HEK293 (cell line): ENCODE measurements at regions not wholly inside any gene's neighbourhood (a gene's known extent, or its start where the extent isn't known, plus 50 kb on each side); places are given as distances from the start of the nearest gene placed in this dataset.

Experiments
- CTCF ChIA-PET: fragments of 350-600 bp; formaldehyde crosslinking; extraction: SDS; loops from one replicate; lab custom pipeline; 2021; ENCODE audit warnings: antibody characterized with exemption; lab: Yijun Ruan, JAX
- POLR2A ChIA-PET: fragments of 300-600 bp; formaldehyde crosslinking; extraction: SDS; loops from one replicate; lab custom pipeline; 2020; ENCODE audit warnings: antibody characterized with exemption, inconsistent platforms; lab: Yijun Ruan, JAX
- H3K27ac ChIP-seq: fragments of 200-500 bp; sonication (Bioruptor generic); 2 replicates; pipeline ENCODE4 v1.5.1; 2014; ENCODE audit warnings: low read depth, low read length, control low read depth, inconsistent platforms; ENCODE audit errors: extremely low read depth
- H3K36me3 ChIP-seq, 2 experiments: fragments of 200-500 bp in 1 of 2; sonication (Bioruptor generic) in 1 of 2; 1 replicate in 1 of 2; 2 replicates in 1 of 2; pipeline ENCODE4 v1.5.1; 2014 to 2017; ENCODE audit warnings: inconsistent platforms in 2 of 2, low read length in 2 of 2; ENCODE audit not compliant: control insufficient read depth in 2 of 2, insufficient read depth in 1 of 2
- H3K4me1 ChIP-seq: fragments of 200-500 bp; sonication (Bioruptor generic); 2 replicates; pipeline ENCODE4 v1.5.1; 2014; ENCODE audit warnings: mild to moderate bottlenecking, low read length, inconsistent platforms; ENCODE audit not compliant: control insufficient read depth, insufficient read depth
- H3K4me3 ChIP-seq: 2 replicates; pipeline ENCODE4 v1.5.1; 2011; ENCODE audit warnings: low read depth, mild to moderate bottlenecking, control low read depth, low read length, moderate library complexity
- H3K9me3 ChIP-seq: fragments of 200-500 bp; sonication (Bioruptor generic); 2 replicates; pipeline ENCODE4 v1.5.1; 2014; ENCODE audit warnings: low read depth, low read length, inconsistent platforms; ENCODE audit not compliant: control insufficient read depth, insufficient read depth
- GLI2 ChIP-seq: fragments of 450-650 bp; formaldehyde crosslinking; IDR thresholded peaks from 2 replicates; pipeline ENCODE4; 2017; ENCODE audit warnings: missing biosample characterization, missing genetic modification characterization, low read depth, borderline replicate concordance
- PRDM10 ChIP-seq: fragments of 450-650 bp; formaldehyde crosslinking; IDR thresholded peaks from 2 replicates; pipeline ENCODE4 v1.5.1; 2016; ENCODE audit warnings: missing biosample characterization, missing genetic modification characterization
- PRDM4 ChIP-seq: fragments of 450-650 bp; formaldehyde crosslinking; IDR thresholded peaks from 2 replicates; pipeline ENCODE4 v1.5.1; 2017; ENCODE audit warnings: missing biosample characterization, missing genetic modification characterization
- YY1 ChIP-seq: fragments of 450-650 bp; formaldehyde crosslinking; IDR thresholded peaks from 2 replicates; pipeline ENCODE4 v1.5.1; 2018; ENCODE audit warnings: missing biosample characterization, missing genetic modification characterization
- ZBTB10 ChIP-seq: fragments of 450-650 bp; formaldehyde crosslinking; IDR thresholded peaks from 2 replicates; pipeline ENCODE4 v1.5.1; 2016; ENCODE audit warnings: missing biosample characterization, missing genetic modification characterization
- ZEB2 ChIP-seq: fragments of 450-650 bp; formaldehyde crosslinking; IDR thresholded peaks from 2 replicates; pipeline ENCODE4 v1.5.1; 2016; ENCODE audit warnings: missing biosample characterization, missing genetic modification characterization
- ZFHX2 ChIP-seq: fragments of 450-650 bp; formaldehyde crosslinking; conservative IDR thresholded peaks from 2 replicates; pipeline ENCODE4 v1.5.1; 2016; ENCODE audit warnings: missing biosample characterization, missing genetic modification characterization
- ZFP37 ChIP-seq: fragments of 450-650 bp; formaldehyde crosslinking; IDR thresholded peaks from 2 replicates; pipeline ENCODE4 v1.5.1; 2016; ENCODE audit warnings: missing biosample characterization, missing genetic modification characterization
- ZNF10 ChIP-seq: fragments of 450-650 bp; formaldehyde crosslinking; IDR thresholded peaks from 2 replicates; pipeline ENCODE4 v1.5.1; 2017; ENCODE audit warnings: missing biosample characterization, missing genetic modification characterization
- ZNF16 ChIP-seq: fragments of 450-650 bp; formaldehyde crosslinking; IDR thresholded peaks from 2 replicates; pipeline ENCODE4 v1.5.1; 2016; ENCODE audit warnings: low read depth, missing biosample characterization, missing genetic modification characterization
- ZNF248 ChIP-seq: fragments of 450-650 bp; formaldehyde crosslinking; IDR thresholded peaks from 2 replicates; pipeline ENCODE4 v1.5.1; 2017; ENCODE audit warnings: missing biosample characterization, missing genetic modification characterization
- ZNF274 ChIP-seq, 2 experiments: fragments of 200-500 bp in 1 of 2; fragments of 450-650 bp in 1 of 2; sonication (Bioruptor generic) in 1 of 2; formaldehyde crosslinking in 1 of 2; IDR thresholded peaks; 2 replicates each; pipeline versions ENCODE4 v1.5.1 to v1.6.1; 2014 to 2016; ENCODE audit warnings: borderline replicate concordance in 1 of 2, inconsistent platforms in 1 of 2, low read length in 1 of 2, missing biosample characterization in 1 of 2, missing genetic modification characterization in 1 of 2
- ZNF510 ChIP-seq: fragments of 450-650 bp; formaldehyde crosslinking; IDR thresholded peaks from 2 replicates; pipeline ENCODE4 v1.5.1; 2018; ENCODE audit warnings: mild to moderate bottlenecking, missing genetic modification characterization, missing biosample characterization; ENCODE audit not compliant: insufficient replicate concordance
- ZNF529 ChIP-seq: fragments of 450-650 bp; formaldehyde crosslinking; IDR thresholded peaks from 2 replicates; pipeline ENCODE4 v1.5.1; 2017; ENCODE audit warnings: missing genetic modification characterization, missing biosample characterization; ENCODE audit not compliant: insufficient replicate concordance
- ZNF670 ChIP-seq: fragments of 450-650 bp; formaldehyde crosslinking; IDR thresholded peaks from 2 replicates; pipeline ENCODE4 v1.5.1; 2016; ENCODE audit warnings: missing biosample characterization, missing genetic modification characterization, low read depth
- ZSCAN4 ChIP-seq: fragments of 450-650 bp; formaldehyde crosslinking; IDR thresholded peaks from 2 replicates; pipeline ENCODE4 v1.5.1; 2017; ENCODE audit warnings: missing biosample characterization, missing genetic modification characterization

GRCh38 chr2:9107168-9108025 is 99.2 kb upstream of the ASAP2 start:
- H3K4me1 ChIP-seq, result peaks cover 7% of the 10 kb centered on the region
- no peaks in the 10 kb centered on the region for H3K36me3 ChIP-seq
- H3K27ac ChIP-seq, result no peak overlapping the region
- TF ChIP-seq YY1 (tag by site-specific recombination) (no peak), GLI2 (tag by site-specific recombination) (no peak), ZSCAN4 (tag by site-specific recombination) (no peak)
- H3K9me3 ChIP-seq, result no peaks in the 10 kb centered on the region
- CTCF ChIA-PET, result interaction anchor here (0.5 kb wide), 1 partner anchor 22 kb away, joined by 3 read pairs; no protein-coding TSS in a partner anchor
- no peak overlapping the region for H3K4me3 ChIP-seq
- POLR2A ChIA-PET, result no interaction called here

GRCh38 chr2:9106338-9107167 is 100.1 kb upstream of the ASAP2 start:
- H3K4me1 ChIP-seq, result peaks cover 9% of the 10 kb centered on the region
- ChIA-PET POLR2A (no interaction called here), CTCF (no interaction called here)
- peak; percentile 28; the same call in 1 of the 2 replicates for TF ChIP-seq ZFHX2 (tag by site-specific recombination)
- no peak for TF ChIP-seq ZNF510 (tag by site-specific recombination)
- TF ChIP-seq, all 188 proteins: peak for 1
- no peak overlapping the region for H3K4me3 ChIP-seq
- no peak overlapping the region for H3K27ac ChIP-seq
- no peaks in the 10 kb centered on the region for H3K9me3 ChIP-seq
- no peaks in the 10 kb centered on the region for H3K36me3 ChIP-seq

- Histone ChIP-seq H3K4me3 (no peak overlapping the region), H3K4me1 (peaks cover 9% of the 10 kb centered on the region), H3K9me3 (no peaks in the 10 kb centered on the region), H3K27ac (no peak overlapping the region), H3K36me3 (no peaks in the 10 kb centered on the region)
- ChIA-PET POLR2A (no interaction called here), CTCF (no interaction called here)
- TF ChIP-seq ZBTB10, result no peak
- TF ChIP-seq PRDM4 (tag by site-specific recombination), result no peak
- no peak for TF ChIP-seq ZEB2 (tag by site-specific recombination)
- no peak for TF ChIP-seq ZNF16 (tag by site-specific recombination)
- TF ChIP-seq ZNF10 (tag by site-specific recombination), result no peak
- no peak for TF ChIP-seq ZNF529
- TF ChIP-seq ZFP37 (tag by site-specific recombination), result no peak
- TF ChIP-seq ZNF248 (tag by site-specific recombination), result no peak
- no peak for TF ChIP-seq ZNF274 (IDR thresholded peaks at IDR 0.05; ENCODE audit: low read length)
- TF ChIP-seq ZNF274 (tag by site-specific recombination; IDR thresholded peaks at IDR 0.05; ENCODE audit: borderline replicate concordance), result no peak
- no peak for TF ChIP-seq ZNF670 (tag by site-specific recombination)
- TF ChIP-seq PRDM10 (tag by site-specific recombination), result no peak
Measured at GRCh38 chr2:9105601-9106337, 100.8 kb upstream of the ASAP2 start.
